HG03565 (cell line): ENCODE measurements at regions not wholly inside any gene's neighbourhood (a gene's known extent, or its start where the extent isn't known, plus 50 kb on each side); places are given as distances from the start of the nearest gene placed in this dataset.

Experiments
- ATAC-seq: cut with Tn5 transposase; IDR thresholded peaks from one replicate; pipeline ENCODE4 v1.9.1; 2021; ENCODE audit warnings: mild to moderate bottlenecking, moderate library complexity; ENCODE audit not compliant: unreplicated experiment

- ATAC-seq = peak; percentile 48
Measured at GRCh38 chr5:117859176-117859575, 1129.2 kb downstream of the DTWD2 start.

GRCh38 chr5:117856713-117857112, 1131.6 kb downstream of the DTWD2 start:
- no peak for ATAC-seq

- ATAC-seq = no peak
Measured at GRCh38 chr5:117837786-117838185, 1150.6 kb downstream of the DTWD2 start.

DNA sequence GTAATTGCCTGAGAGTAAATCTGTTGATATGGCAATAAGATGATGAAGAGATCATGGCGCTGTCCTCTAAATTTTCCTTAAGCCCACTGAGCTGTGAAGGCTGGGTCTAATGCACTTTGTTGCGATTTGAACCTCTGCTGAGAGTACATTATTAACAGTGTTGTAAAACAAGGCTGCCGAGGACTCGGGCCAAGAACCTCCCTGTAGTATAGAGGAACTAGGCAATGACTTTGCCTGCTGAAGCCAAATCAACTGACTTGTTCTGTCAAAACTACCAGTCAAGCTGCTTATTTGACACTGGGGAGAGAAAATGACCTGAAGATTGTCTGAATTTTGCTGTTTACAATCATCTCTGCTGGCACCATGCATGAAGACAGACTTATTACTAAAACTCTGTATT, 1154.7 kb downstream of the DTWD2 start:
- ATAC-seq = no peak

DNA sequence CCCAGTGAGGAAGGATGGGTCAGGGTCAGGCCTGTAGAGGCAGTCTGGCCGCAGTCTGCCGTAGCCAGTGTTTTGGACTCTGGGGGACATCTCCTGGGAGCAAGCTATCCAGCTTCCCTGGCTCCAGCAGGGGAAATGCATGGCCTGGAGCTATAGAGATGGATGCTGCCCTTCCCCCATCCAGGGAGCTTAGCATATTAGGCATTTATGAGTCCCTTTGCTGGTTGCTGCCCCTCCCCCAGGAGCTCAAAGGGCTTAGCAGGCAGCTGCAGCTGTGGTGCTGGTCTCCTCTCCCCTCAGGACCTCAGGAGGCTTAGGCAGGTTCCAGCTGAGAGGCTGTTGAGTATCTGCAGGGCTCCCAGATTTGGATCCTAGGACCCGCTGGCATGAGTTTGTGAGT, 1158.7 kb downstream of the DTWD2 start:
- no peak for ATAC-seq

DNA sequence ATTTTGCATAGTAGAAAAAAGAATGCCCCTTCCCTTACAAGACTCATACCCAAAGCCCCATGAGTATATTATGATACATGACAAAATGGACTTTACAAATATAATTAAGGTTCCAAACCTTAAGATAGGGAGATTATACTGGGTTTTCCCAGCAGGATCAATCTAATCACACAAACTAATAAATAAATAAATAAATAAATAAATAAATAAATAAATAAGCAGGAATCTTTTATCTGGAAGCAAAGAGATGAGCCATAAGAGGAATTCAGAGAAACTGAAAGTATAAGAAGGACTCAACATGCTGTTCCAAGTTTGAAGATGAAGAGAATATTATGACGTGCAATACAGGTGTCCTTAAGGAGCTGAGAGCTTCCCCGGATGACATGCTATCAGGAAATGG, 1174.5 kb downstream of the DTWD2 start:
- ATAC-seq = no peak

DNA sequence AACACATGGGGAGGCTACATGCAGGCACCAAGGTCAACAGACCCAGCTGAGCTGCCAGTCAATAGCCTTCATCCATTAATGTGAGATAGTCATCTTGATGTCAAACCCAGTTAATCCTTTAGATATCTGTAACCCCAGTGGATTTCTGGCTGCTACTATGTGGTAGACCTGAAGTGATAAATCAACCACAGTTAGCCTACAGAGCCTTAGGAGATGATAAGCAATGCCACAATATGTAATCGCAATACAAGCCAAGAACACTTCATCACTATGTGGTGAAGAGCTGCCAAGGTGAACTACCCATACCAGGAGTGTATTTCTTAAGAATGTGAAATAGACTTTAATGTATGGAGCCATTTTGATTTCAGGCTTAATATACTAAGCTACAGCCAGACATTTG, 1175.5 kb downstream of the DTWD2 start:
- ATAC-seq = no peak

DNA sequence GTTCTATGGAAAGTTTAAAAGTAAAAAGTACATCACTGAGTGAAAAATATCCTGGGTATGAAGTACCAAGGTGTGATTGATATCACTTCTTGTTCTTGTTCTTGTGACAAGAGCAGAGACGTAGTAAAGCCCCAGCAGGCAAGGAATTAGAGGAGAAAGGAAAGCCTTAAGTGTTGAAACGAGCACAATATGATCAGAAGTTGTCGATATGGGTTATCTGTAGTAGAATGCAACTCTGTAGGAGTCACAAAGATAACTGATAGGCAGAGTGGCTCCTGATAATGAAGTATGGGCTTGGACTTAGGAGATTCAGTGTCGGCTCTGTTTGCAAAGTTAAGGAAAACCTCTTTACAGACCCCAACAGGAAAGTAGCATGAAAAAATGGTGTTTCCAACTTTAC, 1179.1 kb downstream of the DTWD2 start:
- ATAC-seq = no peak

DNA sequence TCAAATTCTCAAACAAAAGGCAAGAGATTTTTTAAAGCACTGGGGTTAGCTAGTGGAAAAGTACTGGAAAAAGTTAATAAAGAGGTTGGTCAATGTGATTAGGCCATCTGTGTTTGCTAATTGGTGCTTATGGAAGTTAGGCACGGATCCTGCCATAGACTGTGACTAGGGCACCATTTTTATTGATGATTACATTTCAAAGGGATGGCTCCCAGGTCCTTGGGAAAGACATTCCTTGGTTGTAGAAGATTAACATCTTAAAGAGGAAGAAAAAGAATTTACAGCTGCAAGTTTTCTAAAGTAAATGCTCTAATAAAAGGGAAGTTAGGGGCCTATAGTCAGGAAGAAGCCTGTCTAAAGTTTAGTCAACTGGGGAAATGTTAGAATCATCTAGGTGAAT, 1183.3 kb downstream of the DTWD2 start:
- no peak for ATAC-seq

- ATAC-seq = no peak
Measured at GRCh38 chr5:117803533-117803932, 1184.8 kb downstream of the DTWD2 start.

DNA sequence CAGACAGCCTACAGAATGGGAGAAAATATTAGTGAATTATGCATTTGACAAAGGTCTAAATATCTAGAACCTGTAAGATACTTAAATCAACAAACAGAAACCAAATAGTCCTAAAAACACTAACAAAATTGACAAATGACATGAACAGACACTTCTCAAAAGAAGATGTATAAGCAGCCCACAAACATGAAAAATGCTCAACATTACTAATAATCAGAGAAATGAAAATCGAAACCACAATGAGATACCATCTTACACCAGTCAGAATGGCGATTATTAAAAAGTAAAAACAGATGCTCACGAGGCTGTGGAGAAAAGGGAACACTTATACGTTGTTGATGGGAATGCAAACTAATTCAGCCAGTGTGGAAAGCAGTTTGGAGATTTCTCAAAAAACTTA, 1186.8 kb downstream of the DTWD2 start:
- ATAC-seq = no peak

GRCh38 chr5:117800261-117800660, 1188.1 kb downstream of the DTWD2 start:
- ATAC-seq = no peak

- ATAC-seq = no peak
Measured at GRCh38 chr5:117794847-117795246, 1193.5 kb downstream of the DTWD2 start.

DNA sequence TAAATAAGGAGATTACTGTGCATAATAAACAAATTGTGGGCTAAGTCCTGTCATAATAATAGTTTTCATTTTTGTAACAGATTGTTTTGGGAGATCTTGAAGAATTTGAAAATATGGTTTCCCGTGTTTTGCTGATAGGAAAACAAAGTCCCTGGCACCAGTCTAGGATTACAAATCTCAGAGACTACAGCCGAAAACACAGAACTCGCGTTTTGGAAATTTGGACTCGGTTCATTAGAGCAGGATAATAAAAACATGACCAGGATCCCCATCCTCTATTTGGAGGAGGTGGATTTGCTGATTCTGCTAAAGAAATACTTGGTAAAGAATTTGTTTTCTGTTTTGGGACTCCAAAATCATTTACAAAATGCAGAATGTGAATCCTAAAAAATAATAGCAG, 1194.4 kb downstream of the DTWD2 start:
- ATAC-seq = no peak

DNA sequence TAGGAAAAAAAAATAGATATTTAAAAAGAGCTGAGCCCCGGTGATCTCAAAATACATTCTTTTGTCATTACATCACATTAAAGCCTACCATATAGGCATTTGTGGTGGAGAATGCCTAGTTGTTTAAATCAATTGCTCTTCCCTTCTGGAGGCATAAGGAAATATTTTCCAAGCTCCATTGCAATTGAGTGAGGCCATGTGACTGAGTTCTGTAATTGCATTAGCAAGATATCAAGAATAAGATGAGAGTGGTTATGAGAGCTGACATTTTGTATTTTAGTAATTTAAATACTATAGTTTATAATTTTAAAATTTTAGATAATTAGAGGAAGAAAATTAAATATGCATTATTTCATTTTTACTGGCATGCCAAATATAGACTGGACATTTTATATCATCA, 1195.9 kb downstream of the DTWD2 start:
- ATAC-seq = no peak

DNA sequence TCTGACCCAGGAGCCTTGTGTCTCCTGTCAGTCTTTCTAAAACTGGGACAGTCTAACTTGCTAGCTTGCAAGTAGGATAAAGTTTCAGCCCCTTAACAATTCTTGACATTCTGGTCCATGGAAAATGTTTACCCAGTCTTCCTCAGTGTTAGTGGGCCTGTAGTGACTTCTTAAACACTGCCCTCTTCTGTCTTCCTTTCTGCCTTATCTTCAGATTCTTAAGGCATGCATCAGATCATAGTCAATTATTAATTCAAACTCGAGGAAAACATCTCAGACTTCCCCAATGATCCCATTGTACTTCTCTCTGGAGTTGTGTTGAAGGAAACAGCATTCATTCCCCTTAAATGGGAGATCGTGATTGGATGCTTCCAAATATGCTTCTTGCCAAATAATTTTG, 1199.8 kb downstream of the DTWD2 start:
- no peak for ATAC-seq

DNA sequence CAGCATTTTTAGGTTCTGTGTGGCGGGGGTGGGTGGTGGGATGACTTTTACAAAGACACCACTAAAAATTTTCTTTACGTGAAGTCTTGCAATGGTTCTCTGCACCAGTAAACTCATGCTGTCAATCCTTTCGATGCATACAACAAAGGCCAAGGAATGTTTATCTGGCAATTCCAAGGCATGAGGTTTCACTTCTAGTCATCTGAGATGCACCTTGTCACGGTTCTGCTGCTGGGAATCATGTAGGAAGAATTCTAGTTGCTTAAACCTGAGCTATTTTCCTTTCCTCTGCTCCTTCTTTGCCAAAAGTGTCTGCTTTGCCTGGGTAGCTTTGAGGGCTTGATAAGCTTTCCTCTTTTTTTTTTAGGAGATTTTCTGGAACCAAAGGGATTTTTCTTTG, 1204.5 kb upstream of the SEMA6A start:
- ATAC-seq = no peak

GRCh38 chr5:117776977-117777376, 1202.4 kb upstream of the SEMA6A start:
- ATAC-seq = peak; percentile 90

DNA sequence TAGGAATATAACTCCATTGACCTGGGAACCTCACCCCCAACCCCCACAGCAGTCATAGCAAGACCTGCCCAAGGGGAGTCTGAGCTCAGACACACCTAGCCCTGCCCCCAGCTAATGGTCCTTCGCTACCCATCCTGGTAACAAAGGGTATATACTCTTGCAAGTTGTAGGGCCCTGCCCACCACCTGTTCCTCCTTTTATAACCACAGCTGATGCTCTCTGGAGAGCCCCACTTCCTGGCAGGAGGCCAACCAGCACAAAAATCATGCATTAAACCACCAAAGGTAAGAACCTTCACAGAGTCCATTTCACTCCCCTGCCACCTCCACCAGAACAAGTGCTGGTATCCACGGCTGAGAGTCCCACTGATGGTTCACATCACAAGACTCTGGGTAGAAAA, 1195.3 kb upstream of the SEMA6A start:
- no peak for ATAC-seq

- ATAC-seq = no peak
Measured at GRCh38 chr5:117763271-117763670, 1188.6 kb upstream of the SEMA6A start.

DNA sequence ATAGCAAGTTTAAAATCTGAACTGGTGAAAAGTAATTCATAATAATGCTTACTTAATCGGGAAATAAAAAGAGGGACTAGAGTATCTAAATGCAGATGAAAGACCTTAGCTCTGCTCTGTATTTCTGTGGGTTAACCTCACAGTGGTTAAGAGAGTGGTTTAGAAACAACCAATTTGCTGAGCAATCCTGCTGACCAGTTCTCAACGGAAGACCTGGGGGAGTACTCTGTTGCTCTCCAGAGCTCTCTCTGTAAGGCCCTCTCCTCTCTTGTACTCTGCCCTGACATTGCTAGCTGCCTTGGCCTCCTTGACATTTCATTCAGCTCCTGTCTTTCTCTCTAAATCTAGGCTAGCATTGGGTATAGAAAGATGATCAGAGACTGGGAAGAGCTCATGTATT, 1186.6 kb upstream of the SEMA6A start:
- no peak for ATAC-seq

DNA sequence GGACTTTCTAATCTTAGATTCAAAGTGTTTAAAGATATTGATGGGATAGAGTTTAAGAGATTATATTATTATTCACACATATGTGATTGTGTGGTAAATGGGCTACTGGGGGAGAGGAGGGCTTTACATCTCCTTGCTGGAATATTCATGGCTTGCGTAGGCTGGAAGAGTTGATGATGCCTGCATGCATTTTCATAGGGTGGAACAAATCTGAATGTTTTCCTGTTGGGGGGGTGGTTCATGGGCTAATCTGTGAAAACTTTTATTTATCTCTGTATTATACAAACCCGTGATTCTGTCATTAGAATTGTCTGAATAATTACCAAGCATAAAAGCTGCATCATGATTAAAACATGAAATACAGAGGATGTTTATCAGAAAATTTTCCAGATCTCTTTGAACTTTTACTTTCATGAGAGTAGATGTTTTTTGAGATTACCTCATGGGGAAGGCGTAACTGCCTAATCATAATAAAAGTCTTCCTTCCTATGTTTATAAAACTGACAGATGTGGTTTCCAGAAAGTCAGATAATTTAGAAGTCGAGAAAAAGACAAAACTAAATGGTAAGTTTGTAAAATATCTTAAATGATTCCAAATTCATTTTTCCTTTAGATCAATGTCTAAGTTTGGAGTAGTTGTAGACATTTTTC, 1185.4 kb upstream of the SEMA6A start:
- ATAC-seq = no peak

DNA sequence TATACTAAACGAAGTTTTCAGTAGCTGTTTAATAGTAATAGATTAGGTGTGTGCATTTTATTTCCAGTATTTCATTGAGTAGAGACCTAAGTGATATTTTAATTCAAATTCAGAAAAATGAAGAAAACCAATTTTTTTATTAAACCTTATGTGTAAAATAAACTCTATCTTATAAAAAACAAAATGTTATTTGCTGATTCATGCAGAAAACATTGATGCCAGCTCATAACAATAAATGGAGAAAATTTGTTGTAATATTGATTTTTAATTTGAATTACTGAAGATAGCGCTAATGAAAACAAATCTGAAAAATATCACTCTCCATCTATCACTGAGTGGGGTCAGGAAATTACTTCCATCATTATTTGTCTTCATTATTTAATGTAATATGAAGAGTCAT, 1177.8 kb upstream of the SEMA6A start:
- no peak for ATAC-seq
